ENCODE measurements at regions not wholly inside any gene's neighbourhood (a gene's known extent, or its start where the extent isn't known, plus 50 kb on each side); places are given as distances from the start of the nearest gene placed in this dataset.

GRCh38 chr2:156800065-156800653 is 364.0 kb downstream of the GPD2 start:
- Histone ChIP-seq H3K4me3 (ENCODE audit: low read depth, low read length) (no peak overlapping the region), H3K36me3 (ENCODE audit: control insufficient read depth, insufficient read depth, low read length) (no peaks in the 10 kb centered on the region), H3K27me3 (ENCODE audit: control insufficient read depth, insufficient read depth, low read length) (no peaks in the 10 kb centered on the region)
- TF ChIP-seq CTCF (IDR thresholded peaks at IDR 0.05; ENCODE audit: insufficient read depth, low read depth, low read length) = no peak
- DNase-seq (ENCODE audit: low read depth) = no peak
- ChIA-PET POLR2A (no interaction called here), CTCF (interaction anchor here (0.6 kb wide), 1 partner anchor 8 kb away, joined by 3 read pairs; no protein-coding TSS in a partner anchor)

DNA sequence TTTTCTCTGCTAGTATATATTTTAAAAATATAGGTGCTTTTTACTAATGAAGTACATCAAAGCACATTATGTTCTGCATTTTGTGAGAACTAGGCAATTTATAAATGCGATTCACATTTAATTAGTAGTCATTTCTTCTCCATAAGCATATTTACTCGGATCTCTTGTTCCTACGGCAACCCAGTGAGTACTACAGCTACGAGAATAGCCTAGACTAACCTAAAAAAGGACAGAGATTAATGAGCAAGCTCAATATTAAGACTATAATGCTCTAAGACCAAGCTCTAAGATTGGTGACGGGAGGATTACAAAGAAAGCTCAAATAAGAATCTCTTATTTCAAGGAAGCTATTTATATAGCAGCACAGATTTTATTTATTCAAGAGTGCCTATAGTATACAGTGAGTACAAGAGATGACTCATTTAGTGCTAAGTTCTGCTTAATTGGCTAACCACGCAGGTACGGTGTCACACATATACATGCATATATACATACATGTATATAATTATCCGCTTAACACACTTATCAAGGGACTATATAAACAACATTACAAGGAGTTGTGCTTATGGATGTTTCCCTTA is 364.7 kb downstream of the GPD2 start:
- DNase-seq (ENCODE audit: low read depth) = no peak
- TF ChIP-seq CTCF (IDR thresholded peaks at IDR 0.05; ENCODE audit: insufficient read depth, low read depth, low read length) = no peak
- CTCF ChIA-PET = no interaction called here
- Histone ChIP-seq H3K36me3 (ENCODE audit: control insufficient read depth, insufficient read depth, low read length) (no peaks in the 10 kb centered on the region), H3K27me3 (ENCODE audit: control insufficient read depth, insufficient read depth, low read length) (no peaks in the 10 kb centered on the region), H3K4me3 (ENCODE audit: low read depth, low read length) (no peak overlapping the region)
- POLR2A ChIA-PET = no interaction called here

DNA sequence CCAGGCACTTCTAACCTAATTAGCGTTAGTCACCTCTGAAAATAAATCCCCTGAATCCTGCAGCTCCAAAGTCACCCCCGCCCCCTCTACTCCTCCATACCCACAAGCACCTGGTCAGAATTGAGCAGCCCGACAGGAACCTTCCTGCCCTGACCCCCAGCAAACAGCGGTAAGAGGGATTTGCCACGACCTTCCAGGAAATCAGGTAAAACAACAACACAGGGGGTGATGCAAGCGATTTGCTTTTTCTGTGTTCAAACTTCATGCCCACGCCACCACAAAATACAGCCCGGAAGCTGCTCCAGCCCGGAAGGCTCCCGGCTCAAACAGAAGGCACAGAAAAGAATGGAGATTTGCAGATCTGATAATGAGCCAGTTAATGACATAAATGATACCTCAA is 367.1 kb downstream of the GPD2 start:
- Histone ChIP-seq H3K4me3 (ENCODE audit: low read depth, low read length) (no peak overlapping the region), H3K36me3 (ENCODE audit: control insufficient read depth, insufficient read depth, low read length) (no peaks in the 10 kb centered on the region), H3K27me3 (ENCODE audit: control insufficient read depth, insufficient read depth, low read length) (no peaks in the 10 kb centered on the region)
- no peak for TF ChIP-seq CTCF (IDR thresholded peaks at IDR 0.05; ENCODE audit: insufficient read depth, low read depth, low read length)
- POLR2A ChIA-PET = no interaction called here
- CTCF ChIA-PET = no interaction called here
- no peak for DNase-seq (ENCODE audit: low read depth)

- no peak for DNase-seq (ENCODE audit: low read depth)
- CTCF ChIA-PET = no interaction called here
- Histone ChIP-seq H3K27me3 (ENCODE audit: control insufficient read depth, insufficient read depth, low read length) (no peaks in the 10 kb centered on the region), H3K4me3 (ENCODE audit: low read depth, low read length) (no peak overlapping the region), H3K36me3 (ENCODE audit: control insufficient read depth, insufficient read depth, low read length) (no peaks in the 10 kb centered on the region)
- POLR2A ChIA-PET = no interaction called here
- no peak for TF ChIP-seq CTCF (IDR thresholded peaks at IDR 0.05; ENCODE audit: insufficient read depth, low read depth, low read length)
Measured at GRCh38 chr2:156803967-156804366, 367.8 kb downstream of the GPD2 start.

GRCh38 chr2:156810094-156810493 is 373.9 kb downstream of the GPD2 start:
- POLR2A ChIA-PET = no interaction called here
- DNase-seq (ENCODE audit: low read depth) = no peak
- no peaks in the 10 kb centered on the region for H3K36me3 ChIP-seq (ENCODE audit: control insufficient read depth, insufficient read depth, low read length)
- CTCF ChIA-PET = no interaction called here
- TF ChIP-seq CTCF (IDR thresholded peaks at IDR 0.05; ENCODE audit: insufficient read depth, low read depth, low read length) = no peak
- no peak overlapping the region for H3K4me3 ChIP-seq (ENCODE audit: low read depth, low read length)
- no peaks in the 10 kb centered on the region for H3K27me3 ChIP-seq (ENCODE audit: control insufficient read depth, insufficient read depth, low read length)

All from BJ (cell line).